HCT116 (cell line): ENCODE measurements at regions not wholly inside any gene's neighbourhood (a gene's known extent, or its start where the extent isn't known, plus 50 kb on each side); places are given as distances from the start of the nearest gene placed in this dataset.

ENCODE experiments used
- ATAC-seq: fragments of 200-7000 bp; cut with Tn5 transposase; 2 replicates; pipeline ENCODE4 v1.9.1; 2020; ENCODE audit warnings: mild to moderate bottlenecking, moderate library complexity
- BruUV-seq: library from RNA; stranded (reverse); fragments of 400-500 nt; replicated peaks from 2 replicates; lab custom pipeline; 2021; lab: Mats Ljungman, UMichigan
- CTCF ChIA-PET: fragments of 300-600 bp; sonication (Branson Sonifier 250); formaldehyde crosslinking; loops from one replicate; lab custom pipeline; 2021; ENCODE audit warnings: antibody characterized with exemption; lab: Charles Lee
- POLR2A ChIA-PET: fragments of 300-600, 350-600 bp; sonication (Branson Sonifier 250); formaldehyde crosslinking; loops from one replicate; lab custom pipeline; 2021; ENCODE audit warnings: antibody characterized with exemption; lab: Charles Lee
- RAD21 ChIA-PET, 2 experiments: fragments of 300-600 bp; sonication (Branson Sonifier 250); formaldehyde crosslinking; loops; one replicate each; lab custom pipeline; 2023; ENCODE audit warnings: low total read pairs in 2 of 2; ENCODE audit not compliant: uncharacterized antibody in 2 of 2, unreplicated experiment in 2 of 2, low non-redundant PET in 1 of 2; lab: Charles Lee
- DNase-seq: peaks from one replicate; pipeline ENCODE4 v3.0.0-alpha.2; 2010; ENCODE audit warnings: low read depth, low spot score
- H2AFZ ChIP-seq: fragments of 200-600 bp; shearing (Covaris generic), sonication (generic); 2 replicates; pipeline ENCODE4 v1.6.1; 2017; ENCODE audit warnings: low read depth, mixed run types, mixed read lengths, antibody characterized with exemption, low read length; ENCODE audit not compliant: poor library complexity, severe bottlenecking
- H3K27ac ChIP-seq: 2 replicates; pipeline ENCODE4 v1.5.1; 2012; ENCODE audit warnings: low read depth, low read length
- H3K27me3 ChIP-seq: fragments of 200-600 bp; sonication (generic); 2 replicates; pipeline ENCODE4 v1.6.1; 2016; ENCODE audit warnings: mixed run types, low read length, mixed read lengths; ENCODE audit not compliant: insufficient read depth
- H3K36me3 ChIP-seq, 2 experiments: fragments of 200-500 bp in 1 of 2; fragments of 200-600 bp in 1 of 2; sonication (Bioruptor generic) in 1 of 2; sonication (generic) in 1 of 2; 2 replicates each; pipeline versions ENCODE4 v1.5.1 to v1.6.1; 2014 to 2016; ENCODE audit warnings: low read length in 2 of 2, inconsistent platforms in 1 of 2, mixed read lengths in 1 of 2, mixed run types in 1 of 2; ENCODE audit not compliant: insufficient read depth in 2 of 2, control insufficient read depth in 1 of 2
- H3K4me1 ChIP-seq, 2 experiments: fragments of 200-600 bp in 1 of 2; sonication (generic) in 1 of 2; 2 replicates each; pipeline versions ENCODE4 v1.5.1 to v1.6.1; 2012 to 2017; ENCODE audit warnings: low read length in 2 of 2, inconsistent platforms in 1 of 2, mild to moderate bottlenecking in 1 of 2, mixed read lengths in 1 of 2, mixed run types in 1 of 2, moderate library complexity in 1 of 2; ENCODE audit not compliant: insufficient read depth in 2 of 2, control insufficient read depth in 1 of 2
- H3K4me2 ChIP-seq: fragments of 200-600 bp; sonication (generic); 2 replicates; pipeline ENCODE4 v1.6.1; 2017; ENCODE audit warnings: mixed run types, low read length, mixed read lengths
- H3K4me3 ChIP-seq, 2 experiments: fragments of 200-600 bp in 1 of 2; sonication (generic) in 1 of 2; replicated peaks in 1 of 2; 2 replicates each; pipeline ENCODE4 v1.5.1; 2011 to 2016; ENCODE audit warnings: low read length in 2 of 2, control low read depth in 1 of 2, low read depth in 1 of 2, mild to moderate bottlenecking in 1 of 2, mixed read lengths in 1 of 2, mixed run types in 1 of 2
- H3K79me2 ChIP-seq: fragments of 200-600 bp; sonication (generic); 2 replicates; pipeline ENCODE4 v1.6.1; 2017; ENCODE audit warnings: mild to moderate bottlenecking, mixed run types, low read length, moderate library complexity, mixed read lengths; ENCODE audit not compliant: insufficient read depth
- H3K9ac ChIP-seq: fragments of 200-600 bp; sonication (generic); 2 replicates; pipeline ENCODE4 v1.6.1; 2016; ENCODE audit warnings: low read length, mixed read lengths
- H3K9me2 ChIP-seq: fragments of 200-600 bp; sonication (generic), shearing (Covaris generic); 2 replicates; pipeline ENCODE4 v1.6.1; 2017; ENCODE audit warnings: mixed run types, mild to moderate bottlenecking, moderate library complexity; ENCODE audit not compliant: insufficient read depth
- H3K9me3 ChIP-seq, 2 experiments: fragments of 200-500 bp in 1 of 2; fragments of 200-600 bp in 1 of 2; sonication (Bioruptor generic) in 1 of 2; sonication (generic) in 1 of 2; 2 replicates each; pipeline ENCODE4 v1.6.1; 2014 to 2017; ENCODE audit warnings: low read length in 2 of 2, mixed read lengths in 2 of 2, inconsistent platforms in 1 of 2, low read depth in 1 of 2, mild to moderate bottlenecking in 1 of 2, mixed run types in 1 of 2, moderate library complexity in 1 of 2; ENCODE audit not compliant: control insufficient read depth in 1 of 2, insufficient read depth in 1 of 2
- H4K20me1 ChIP-seq: fragments of 200-600 bp; sonication (generic), shearing (Covaris generic); 2 replicates; pipeline ENCODE4 v1.6.1; 2017; ENCODE audit warnings: mixed run types, mild to moderate bottlenecking, moderate library complexity; ENCODE audit not compliant: insufficient read depth
- CEBPB ChIP-seq: IDR thresholded peaks from 2 replicates; pipeline ENCODE4 v1.6.1; 2012; ENCODE audit warnings: low read depth
- EGR1 ChIP-seq: IDR thresholded peaks from 2 replicates; pipeline ENCODE4 v1.6.1; 2012; ENCODE audit warnings: low read depth
- MAX ChIP-seq: IDR thresholded peaks from 2 replicates; pipeline ENCODE4 v1.6.1; 2012
- RAD21 ChIP-seq: IDR thresholded peaks from 2 replicates; pipeline ENCODE4 v1.6.1; 2012; ENCODE audit warnings: low read depth, mild to moderate bottlenecking
- REST ChIP-seq: IDR thresholded peaks from 2 replicates; pipeline ENCODE4 v1.6.1; 2012; ENCODE audit warnings: low read depth
- SIN3A ChIP-seq: IDR thresholded peaks from 2 replicates; pipeline ENCODE4 v1.6.1; 2012; ENCODE audit warnings: low read depth
- TCF7L2 ChIP-seq: IDR thresholded peaks from 2 replicates; pipeline ENCODE4 v1.7.0; 2011; ENCODE audit warnings: borderline replicate concordance, inconsistent platforms; ENCODE audit not compliant: insufficient read depth, insufficient read length; ENCODE audit errors: extremely low read depth
- ZNF274 ChIP-seq: fragments of 200-500 bp; sonication (Bioruptor generic); IDR thresholded peaks from 2 replicates; pipeline ENCODE4 v1.6.1; 2014; ENCODE audit warnings: mild to moderate bottlenecking, low read depth, low read length, inconsistent platforms
- intact Hi-C: fragments of 100-400 bp; cut with micrococcal nuclease; formaldehyde crosslinking; loops from 2 replicates; pipeline ENCODE4 v1.10.0; 2022

- no peaks in the 10 kb centered on the region for H3K79me2 ChIP-seq
- no peaks in the 10 kb centered on the region for H3K9me2 ChIP-seq
- POLR2A ChIA-PET = no interaction called here
- RAD21 ChIA-PET = no interaction called here
- H2AFZ ChIP-seq = no peak overlapping the region
- ATAC-seq (no peak), DNase-seq (no peak)
- TF ChIP-seq RAD21 = no peak
- no peak for TF ChIP-seq REST
- no TSS peak for BruUV-seq
- no peak overlapping the region for H3K4me3 ChIP-seq
- peaks cover 3 to 11% of the 10 kb centered on the region in 2 experiments; a peak in 2 of 4 replicates for H3K4me1 ChIP-seq
- intact Hi-C loops = no loop called here
- no peaks in the 10 kb centered on the region for H3K36me3 ChIP-seq
- no peaks in the 10 kb centered on the region for H3K27me3 ChIP-seq
- H3K9me3 ChIP-seq = no peaks in the 10 kb centered on the region
- CTCF ChIA-PET = no interaction called here
- no peak overlapping the region for H3K9ac ChIP-seq
- no peak overlapping the region for H3K27ac ChIP-seq
- H4K20me1 ChIP-seq = no peaks in the 10 kb centered on the region
- H3K4me2 ChIP-seq = no peak overlapping the region
Measured at GRCh38 chr18:60889442-60889841, 443.8 kb upstream of the CDH20 start.

DNA sequence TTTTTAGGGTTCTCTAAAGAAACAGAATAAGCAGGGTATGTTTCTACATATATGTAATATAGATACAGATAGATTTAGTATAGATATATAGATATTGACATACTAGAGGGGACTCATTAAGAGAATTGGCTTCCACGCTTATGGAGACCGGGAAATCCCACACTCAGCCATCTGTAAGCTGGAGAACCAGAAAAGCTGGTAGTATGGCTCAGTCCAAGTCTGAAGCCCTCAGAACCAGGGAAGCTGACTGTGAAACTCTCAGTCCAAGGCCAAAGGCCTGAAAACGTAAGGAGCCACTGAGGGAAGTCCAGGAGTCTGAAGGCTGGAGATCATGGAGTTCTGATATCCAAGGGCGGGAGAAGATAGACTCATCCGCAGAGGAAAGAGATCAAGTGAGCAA is 441.3 kb upstream of the CDH20 start:
- RAD21 ChIA-PET = no interaction called here
- POLR2A ChIA-PET = no interaction called here
- DNase-seq = no peak
- CTCF ChIA-PET = no interaction called here
- Histone ChIP-seq H3K36me3 (no peaks in the 10 kb centered on the region), H3K4me1 (peaks cover 3 to 11% of the 10 kb centered on the region in 2 experiments; a peak in 2 of 4 replicates), H3K9me2 (no peaks in the 10 kb centered on the region), H3K79me2 (no peaks in the 10 kb centered on the region), H3K9ac (no peak overlapping the region), H2AFZ (no peak overlapping the region), H3K4me2 (no peak overlapping the region), H3K9me3 (no peaks in the 10 kb centered on the region), H3K4me3 (no peak overlapping the region), H4K20me1 (no peaks in the 10 kb centered on the region), H3K27me3 (no peaks in the 10 kb centered on the region), H3K27ac (no peak overlapping the region)
- no TSS peak for BruUV-seq
- ATAC-seq = no peak
- intact Hi-C loops = no loop called here
- no peak for TF ChIP-seq TCF7L2
- TF ChIP-seq ZNF274 = no peak
- TF ChIP-seq CEBPB = no peak
- TF ChIP-seq EGR1 = no peak
- no peak for TF ChIP-seq MAX
- no peak for TF ChIP-seq SIN3A
- TF ChIP-seq REST = no peak
